GM23338 (cell line): ENCODE measurements at regions not wholly inside any gene's neighbourhood (a gene's known extent, or its start where the extent isn't known, plus 50 kb on each side); places are given as distances from the start of the nearest gene placed in this dataset.

ENCODE experiments used
- ATAC-seq: fragments of 200-7000 bp; cut with Tn5 transposase; 3 replicates; pipeline ENCODE4 v1.9.1; 2020
- DNase-seq: peaks from one replicate; pipeline ENCODE4 v3.0.0-alpha.2; 2015; ENCODE audit warnings: low spot score
- H2AFZ ChIP-seq: fragments of 200-600 bp; sonication (generic); 2 replicates; pipeline ENCODE4 v1.8.0; 2016; ENCODE audit warnings: antibody characterized with exemption, mild to moderate bottlenecking, moderate library complexity
- H3F3A ChIP-seq: fragments of 200-600 bp; sonication (generic); replicated peaks from 2 replicates; pipeline ENCODE4 v1.8.0; 2017; ENCODE audit warnings: antibody characterized with exemption, mixed run types, low read depth
- H3K27ac ChIP-seq: fragments of 200-600 bp; sonication (generic); 2 replicates; pipeline ENCODE4 v1.6.1; 2016; ENCODE audit warnings: low read depth
- H3K27me3 ChIP-seq: fragments of 200-600 bp; sonication (generic); 2 replicates; pipeline ENCODE4 v1.8.0; 2016; ENCODE audit warnings: mild to moderate bottlenecking, mixed run types, moderate library complexity; ENCODE audit not compliant: insufficient read depth
- H3K36me3 ChIP-seq: fragments of 200-600 bp; sonication (generic); 2 replicates; pipeline ENCODE4 v1.8.0; 2016; ENCODE audit warnings: mild to moderate bottlenecking; ENCODE audit not compliant: insufficient read depth
- H3K4me1 ChIP-seq: fragments of 200-600 bp; sonication (generic); 2 replicates; pipeline ENCODE4 v1.8.0; 2016; ENCODE audit warnings: mild to moderate bottlenecking, moderate library complexity; ENCODE audit not compliant: insufficient read depth
- H3K4me2 ChIP-seq: fragments of 200-600 bp; sonication (generic); 2 replicates; pipeline ENCODE4 v1.7.1; 2017; ENCODE audit warnings: mixed run types
- H3K4me3 ChIP-seq: fragments of 200-600 bp; sonication (generic); 2 replicates; pipeline ENCODE4 v1.6.1; 2016; ENCODE audit warnings: mixed run types
- H3K79me2 ChIP-seq: fragments of 200-600 bp; sonication (generic); replicated peaks from 2 replicates; pipeline ENCODE4 v1.8.0; 2017; ENCODE audit warnings: mild to moderate bottlenecking; ENCODE audit not compliant: insufficient read depth
- H3K9me2 ChIP-seq: fragments of 200-600 bp; sonication (generic); 2 replicates; pipeline ENCODE4 v1.8.0; 2017; ENCODE audit not compliant: insufficient read depth
- H4K20me1 ChIP-seq: fragments of 200-600 bp; sonication (generic); replicated peaks from 2 replicates; pipeline ENCODE4 v1.8.0; 2017; ENCODE audit warnings: mild to moderate bottlenecking; ENCODE audit not compliant: insufficient read depth
- H3K27ac Mint-ChIP-seq: 2 replicates; pipeline ENCODE4 v1.8.0; 2020; ENCODE audit warnings: inconsistent platforms, mild to moderate bottlenecking, moderate library complexity, mixed read lengths
- H3K27me3 Mint-ChIP-seq: 3 replicates; pipeline ENCODE4 v1.8.0; 2022; ENCODE audit warnings: low read depth, mild to moderate bottlenecking, moderate library complexity, mixed read lengths, inconsistent platforms; ENCODE audit not compliant: insufficient read depth, poor library complexity
- H3K36me3 Mint-ChIP-seq: 3 replicates; pipeline ENCODE4 v1.8.0; 2021; ENCODE audit warnings: low read depth, mild to moderate bottlenecking, inconsistent platforms, moderate library complexity, mixed read lengths
- H3K4me1 Mint-ChIP-seq: 3 replicates; pipeline ENCODE4 v1.8.0; 2020; ENCODE audit warnings: mild to moderate bottlenecking, inconsistent platforms, mixed read lengths
- H3K4me3 Mint-ChIP-seq: 3 replicates; pipeline ENCODE4 v1.8.0; 2021; ENCODE audit warnings: moderate library complexity, mild to moderate bottlenecking, inconsistent platforms, mixed read lengths
- H3K9me3 Mint-ChIP-seq: 3 replicates; pipeline ENCODE4 v1.8.0; 2020; ENCODE audit warnings: moderate library complexity, mild to moderate bottlenecking, inconsistent platforms, mixed read lengths
- CREB1 ChIP-seq: fragments of 250-450 bp; sonication (Bioruptor Pico); IDR thresholded peaks from 2 replicates; pipeline ENCODE4 v1.5.0; 2020; ENCODE audit warnings: low read depth, mild to moderate bottlenecking, moderate library complexity
- CTCF ChIP-seq, 2 experiments: fragments of 200-600 bp in 1 of 2; sonication (generic) in 1 of 2; conservative IDR thresholded peaks; 2 replicates each; pipeline versions ENCODE4 v1.5.1 to v1.6.1; 2016 to 2017; ENCODE audit warnings: antibody characterized with exemption in 2 of 2, low read depth in 2 of 2, mild to moderate bottlenecking in 2 of 2, moderate library complexity in 1 of 2
- EZH2 ChIP-seq: fragments of 200-600 bp; sonication (generic); IDR thresholded peaks from one replicate; pipeline ENCODE4 v1.8.0; 2017; ENCODE audit warnings: antibody characterized with exemption, mild to moderate bottlenecking, low read depth; ENCODE audit not compliant: unreplicated experiment
- JUNB ChIP-seq: IDR thresholded peaks from one replicate; pipeline ENCODE4 v1.6.1; 2016; ENCODE audit warnings: antibody characterized with exemption; ENCODE audit not compliant: unreplicated experiment
- NANOG ChIP-seq: IDR thresholded peaks from 2 replicates; pipeline ENCODE4 v1.6.1; 2016; ENCODE audit warnings: antibody characterized with exemption, borderline replicate concordance
- STAT1 ChIP-seq: IDR thresholded peaks from one replicate; pipeline ENCODE4 v1.6.1; 2016; ENCODE audit warnings: antibody characterized with exemption; ENCODE audit not compliant: unreplicated experiment
- ZNF114 ChIP-seq: fragments of 250-450 bp; sonication (Bioruptor Pico); IDR thresholded peaks from 2 replicates; pipeline ENCODE4 v1.5.0; 2020; ENCODE audit warnings: mild to moderate bottlenecking, moderate library complexity
- ZNF462 ChIP-seq: fragments of 250-450 bp; sonication (Bioruptor Pico); IDR thresholded peaks from 2 replicates; pipeline ENCODE4 v1.5.0; 2020; ENCODE audit warnings: mild to moderate bottlenecking, moderate library complexity

- Histone ChIP-seq H3F3A (no peaks in the 10 kb centered on the region), H4K20me1 (no peaks in the 10 kb centered on the region), H3K4me3 (no peak overlapping the region), H3K4me1 (0 out of 2 replicates have a peak, but pooled peaks cover 6% of the 10 kb centered on the region), H3K9me2 (0 out of 2 replicates have a peak, but pooled peaks cover 3% of the 10 kb centered on the region), H3K27me3 (no peaks in the 10 kb centered on the region), H3K79me2 (no peaks in the 10 kb centered on the region), H3K27ac (no peak overlapping the region), H3K36me3 (no peaks in the 10 kb centered on the region; the same call in 1 of the 2 replicates), H3K4me2 (no peak overlapping the region), H2AFZ (no peak overlapping the region)
- Mint-ChIP-seq H3K4me3 (no peak overlapping the region), H3K36me3 (peaks cover 8% of the 10 kb centered on the region; the same call in 2 of the 3 replicates), H3K9me3 (peaks cover 10% of the 10 kb centered on the region; the same call in 2 of the 3 replicates), H3K27me3 (peaks cover 1% of the 10 kb centered on the region), H3K27ac (no peak overlapping the region), H3K4me1 (peaks cover 3% of the 10 kb centered on the region; the same call in 2 of the 3 replicates)
- TF ChIP-seq ZNF114 (CRISPR knock-in tag) (no peak), STAT1 (no peak), ZNF462 (no peak)
- ATAC-seq (no peak), DNase-seq (no peak)
Measured at GRCh38 chr13:54606944-54607343, 1578.3 kb downstream of the OLFM4 start.

- Histone ChIP-seq H3K27ac (no peak overlapping the region), H2AFZ (no peak overlapping the region), H3K4me1 (0 out of 2 replicates have a peak, but pooled peaks cover 6% of the 10 kb centered on the region), H3K79me2 (no peaks in the 10 kb centered on the region), H3K36me3 (no peaks in the 10 kb centered on the region), H3F3A (no peaks in the 10 kb centered on the region), H3K4me2 (no peak overlapping the region), H4K20me1 (no peaks in the 10 kb centered on the region), H3K9me2 (0 out of 2 replicates have a peak, but pooled peaks cover 3% of the 10 kb centered on the region), H3K4me3 (no peak overlapping the region), H3K27me3 (no peaks in the 10 kb centered on the region)
- no peak for ATAC-seq
- Mint-ChIP-seq H3K4me3 (no peak overlapping the region), H3K9me3 (peaks cover 5% of the 10 kb centered on the region; the same call in 2 of the 3 replicates), H3K27me3 (peaks cover 3% of the 10 kb centered on the region), H3K4me1 (peaks cover 3% of the 10 kb centered on the region; the same call in 2 of the 3 replicates), H3K27ac (no peak overlapping the region), H3K36me3 (peaks cover 6% of the 10 kb centered on the region; the same call in 2 of the 3 replicates)
- DNase-seq, result no peak
- no peak for TF ChIP-seq NANOG
- TF ChIP-seq JUNB, result no peak
- no peak for TF ChIP-seq EZH2
- no peak for TF ChIP-seq CREB1 (CRISPR knock-in tag)
- TF ChIP-seq CTCF (conservative IDR thresholded peaks at IDR 0.05; ENCODE audit: low read depth in 2 of 2), result no peak
Measured at GRCh38 chr13:54607421-54607820, 1578.8 kb downstream of the OLFM4 start.
